Activated T-cell treated with anti-CD3 and anti-CD28 coated beads for 24 hours (primary cell): ENCODE measurements at regions not wholly inside any gene's neighbourhood (a gene's known extent, or its start where the extent isn't known, plus 50 kb on each side); places are given as distances from the start of the nearest gene placed in this dataset.

Experiments used
- DNase-seq: peaks from one replicate; pipeline ENCODE4 v3.0.0-alpha.2; 2020; ENCODE audit warnings: low read depth

- DNase-seq: no peak
Measured at GRCh38 chr1:78797108-78797781, 147.6 kb downstream of the IFI44 start.

GRCh38 chr1:78799926-78800325 lies 150.3 kb downstream of the IFI44 start:
- DNase-seq: no peak

GRCh38 chr1:78814176-78814575 lies 164.5 kb downstream of the IFI44 start:
- no peak for DNase-seq

GRCh38 chr1:78825561-78825960 lies 175.9 kb downstream of the IFI44 start:
- no peak for DNase-seq

- DNase-seq: no peak
Measured at GRCh38 chr1:78829644-78830043, 176.9 kb downstream of the ADGRL4 start.

- DNase-seq: no peak
Measured at GRCh38 chr1:78830321-78830720, 176.2 kb downstream of the ADGRL4 start.

GRCh38 chr1:78831731-78832360 lies 174.7 kb downstream of the ADGRL4 start:
- DNase-seq: no peak

GRCh38 chr1:78833491-78833890 lies 173.0 kb downstream of the ADGRL4 start:
- DNase-seq: no peak

GRCh38 chr1:78834201-78834741 lies 172.3 kb downstream of the ADGRL4 start:
- DNase-seq: no peak

- no peak for DNase-seq
Measured at GRCh38 chr1:78836726-78837125, 169.8 kb downstream of the ADGRL4 start.

GRCh38 chr1:78839704-78840277 lies 166.7 kb downstream of the ADGRL4 start:
- DNase-seq: peak; percentile 5
